ENCODE measurements at regions not wholly inside any gene's neighbourhood (a gene's known extent, or its start where the extent isn't known, plus 50 kb on each side); places are given as distances from the start of the nearest gene placed in this dataset.
"Not testable (repeated sequence)": the region's sequence is repeated elsewhere in the genome, so short reads cannot be mapped to it uniquely, and the experiment has no call there.

DNA sequence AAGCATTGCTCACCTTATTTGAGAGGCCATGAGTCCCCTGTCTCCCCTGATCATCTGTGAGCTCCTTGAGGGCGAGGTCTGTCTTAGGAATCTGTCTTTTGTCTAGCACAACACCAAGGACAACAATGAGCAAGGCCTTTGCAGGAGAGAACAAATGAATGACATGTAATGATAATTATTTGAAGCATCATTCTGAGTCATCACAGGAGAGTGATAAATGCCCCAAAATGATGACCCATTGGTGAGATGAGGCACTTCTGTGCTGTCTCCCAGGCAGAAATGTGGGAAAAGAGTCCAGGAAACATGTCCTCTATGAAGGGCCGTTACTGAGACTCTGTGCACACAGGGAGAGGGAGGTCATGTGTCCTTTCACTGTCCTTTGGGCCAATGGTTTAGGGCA, 105.2 kb upstream of the LRFN2 start:
- no peak for DNase-seq (ENCODE audit: low read depth in 2 of 2)

- no peak for DNase-seq (ENCODE audit: low read depth in 2 of 2)
Observed at GRCh38 chr6:40689185-40689584, 102.0 kb upstream of the LRFN2 start.

GRCh38 chr6:40688214-40688761, 101.1 kb upstream of the LRFN2 start:
- no peak for DNase-seq (ENCODE audit: low read depth in 2 of 2)

DNA sequence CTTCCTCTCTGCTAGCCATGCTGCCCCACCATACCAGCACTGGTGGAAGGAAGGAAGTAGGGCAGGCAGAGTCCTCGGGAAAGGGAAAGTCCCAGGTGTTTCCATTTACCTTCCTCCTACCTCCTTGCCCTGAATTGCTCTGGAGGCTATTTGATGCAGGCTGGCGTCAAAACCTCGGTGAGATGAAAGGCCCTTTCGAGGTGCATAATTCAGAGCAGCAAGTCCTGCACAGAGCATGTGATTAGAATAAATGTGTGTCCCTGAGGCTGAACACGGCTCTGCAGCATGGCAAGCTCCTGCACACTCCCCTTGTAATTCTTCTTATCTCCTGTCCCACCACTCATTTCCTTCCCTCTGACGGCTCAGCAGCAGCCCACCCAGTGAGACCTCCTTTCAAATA, 98.7 kb upstream of the LRFN2 start:
- DNase-seq (ENCODE audit: low read depth in 2 of 2): no peak

- no peak for DNase-seq (ENCODE audit: low read depth in 2 of 2)
Observed at GRCh38 chr6:40681622-40682021, 94.5 kb upstream of the LRFN2 start.

DNA sequence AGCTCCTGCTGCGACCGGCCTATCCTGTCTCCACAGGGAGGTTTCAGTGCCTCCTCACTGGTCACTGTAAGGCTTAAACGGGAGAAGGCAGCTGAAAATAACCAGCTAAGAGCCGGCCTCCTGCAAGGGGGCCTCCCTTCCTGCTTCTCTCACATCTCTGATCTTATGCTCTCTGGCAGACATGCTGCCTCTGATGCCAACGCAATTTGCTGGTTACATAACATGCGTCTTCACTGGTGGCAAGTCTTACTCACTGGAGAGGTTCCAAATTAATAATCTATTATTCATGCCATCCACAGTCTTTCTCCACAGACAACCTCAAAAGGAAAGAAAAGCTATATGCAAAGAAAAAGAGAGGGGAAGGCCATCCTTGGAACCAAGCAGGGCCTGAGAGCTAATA, 91.8 kb upstream of the LRFN2 start:
- no peak for DNase-seq (ENCODE audit: low read depth in 2 of 2)

DNA sequence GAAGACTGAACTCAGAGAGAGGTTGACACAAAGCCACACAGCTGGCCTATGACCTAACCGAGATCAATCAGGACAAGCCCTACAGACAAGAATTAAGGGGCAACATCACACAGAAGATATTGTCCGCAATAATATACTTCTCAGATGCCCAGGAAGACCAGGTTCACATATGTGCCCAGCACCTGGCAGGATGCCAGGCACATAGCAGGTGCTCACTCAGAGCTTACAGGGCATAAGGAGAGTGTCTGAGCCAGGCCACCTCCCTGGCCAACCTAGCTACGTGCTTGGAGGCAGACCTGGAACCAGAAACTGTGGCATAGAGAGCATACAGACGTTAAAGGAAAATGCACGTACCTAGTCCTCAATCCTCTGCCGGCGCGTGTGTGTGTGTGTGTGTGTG, 87.0 kb upstream of the LRFN2 start:
- DNase-seq (ENCODE audit: low read depth in 2 of 2): no peak

GRCh38 chr6:40672087-40672486, 84.9 kb upstream of the LRFN2 start:
- DNase-seq (ENCODE audit: low read depth in 2 of 2): no peak

- no peak for DNase-seq (ENCODE audit: low read depth in 2 of 2)
Observed at GRCh38 chr6:40671694-40672050, 84.5 kb upstream of the LRFN2 start.

- DNase-seq (ENCODE audit: low read depth in 2 of 2): no peak
Observed at GRCh38 chr6:40671001-40671693, 84.0 kb upstream of the LRFN2 start.

DNA sequence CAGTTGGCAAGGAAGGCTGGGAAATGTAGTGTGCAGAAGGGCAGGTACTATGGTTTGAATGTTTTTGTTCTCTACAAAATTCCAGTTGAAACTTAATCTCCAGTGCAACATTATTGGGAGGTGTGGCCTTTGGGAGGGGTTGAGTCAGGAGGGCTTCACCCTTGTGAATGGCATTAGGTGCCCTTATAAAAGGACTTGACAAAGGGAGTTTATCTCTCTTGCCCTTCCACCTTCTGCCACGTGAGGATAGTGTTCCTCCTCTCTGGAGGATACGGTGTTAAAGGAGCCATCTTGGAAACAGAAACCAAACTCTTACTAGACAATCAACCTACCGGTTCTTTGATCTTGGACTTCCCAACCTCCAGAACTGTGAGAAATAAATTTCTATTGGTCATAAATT, 82.2 kb upstream of the LRFN2 start:
- no peak for DNase-seq (ENCODE audit: low read depth in 2 of 2)

DNA sequence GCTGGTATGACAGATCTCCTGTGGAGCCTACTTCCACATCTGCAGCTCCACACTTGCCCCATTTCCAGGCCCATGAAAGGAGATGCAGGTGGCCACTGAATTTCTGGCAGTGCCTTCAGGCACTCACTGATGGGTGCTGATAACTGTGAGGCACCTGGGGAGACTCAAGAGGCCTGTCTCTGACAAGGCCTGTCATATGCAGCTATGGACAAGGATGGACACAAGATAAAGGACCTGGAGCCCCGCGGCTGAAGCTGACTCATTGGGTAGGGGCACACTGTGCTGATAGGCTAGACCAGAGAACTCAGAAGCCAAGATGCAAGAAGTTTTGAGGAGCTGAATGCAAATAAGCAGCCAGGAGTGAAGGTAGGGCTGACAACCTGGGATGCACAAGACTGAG, 81.0 kb upstream of the LRFN2 start:
- DNase-seq (ENCODE audit: low read depth in 2 of 2): no peak

- DNase-seq (ENCODE audit: low read depth in 2 of 2): no peak
Observed at GRCh38 chr6:40666530-40666929, 79.4 kb upstream of the LRFN2 start.

DNA sequence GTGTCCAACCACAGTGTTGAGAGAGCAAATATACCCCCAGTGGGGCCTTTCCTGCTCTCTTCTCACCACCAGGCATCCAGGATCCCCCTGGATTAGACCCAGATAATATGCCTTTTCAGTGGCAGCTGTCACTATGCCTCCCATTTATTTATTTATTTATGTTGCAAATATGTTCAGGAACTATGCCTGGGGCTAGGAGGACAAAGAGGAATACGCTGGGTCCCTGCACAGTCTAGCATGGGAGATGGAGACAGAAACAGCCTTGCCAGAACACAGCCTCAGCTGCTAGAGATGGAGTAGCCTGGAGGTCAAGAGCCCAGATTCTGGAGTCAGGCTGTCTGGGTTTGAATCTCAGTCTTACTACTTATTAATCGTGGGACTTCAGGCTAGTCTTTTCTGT, 74.6 kb upstream of the LRFN2 start:
- DNase-seq (ENCODE audit: low read depth in 2 of 2): no peak

- DNase-seq (ENCODE audit: low read depth in 2 of 2): not testable (repeated sequence)
Observed at GRCh38 chr6:40656772-40657171, 69.6 kb upstream of the LRFN2 start.

GRCh38 chr6:40654828-40655227, 67.7 kb upstream of the LRFN2 start:
- no peak for DNase-seq (ENCODE audit: low read depth in 2 of 2)

- DNase-seq (ENCODE audit: low read depth in 2 of 2): no peak
Observed at GRCh38 chr6:40645043-40645442, 57.9 kb upstream of the LRFN2 start.

- no peak for DNase-seq (ENCODE audit: low read depth in 2 of 2)
Observed at GRCh38 chr6:40642837-40643236, 55.7 kb upstream of the LRFN2 start.

GRCh38 chr6:40642190-40642589, 55.0 kb upstream of the LRFN2 start:
- no peak for DNase-seq (ENCODE audit: low read depth in 2 of 2)

DNA sequence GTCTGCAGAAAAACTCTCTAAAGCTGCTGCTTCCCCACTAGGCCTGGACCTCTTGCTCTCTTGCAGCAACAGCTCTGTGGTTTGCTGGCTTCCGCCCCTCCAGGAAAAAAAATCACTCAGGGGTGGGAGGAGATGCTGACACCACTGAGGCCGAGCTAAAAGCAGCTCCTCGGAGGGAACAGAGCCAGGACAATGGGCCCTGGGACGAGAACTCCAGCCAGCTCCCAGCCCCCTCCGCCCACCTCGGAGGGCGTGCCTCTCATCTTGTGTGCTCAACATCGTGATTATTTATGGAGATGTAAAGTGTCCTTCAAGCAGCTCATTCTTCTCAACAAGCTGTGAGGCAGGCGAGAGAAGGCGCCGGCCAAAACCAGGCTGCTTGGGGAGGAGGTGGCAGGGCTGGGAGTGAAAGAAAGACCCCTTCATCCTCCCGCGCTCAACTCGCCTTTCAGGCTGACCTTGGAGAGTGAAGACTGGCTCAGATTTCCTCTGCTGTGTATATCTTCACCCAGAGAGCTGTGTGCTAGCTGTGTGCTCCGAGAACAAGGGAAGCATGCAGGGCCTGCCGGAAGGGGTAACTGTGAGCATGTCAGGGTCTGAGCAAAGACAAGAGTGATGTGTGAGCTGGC, 53.5 kb upstream of the LRFN2 start:
- no peak for DNase-seq (ENCODE audit: low read depth in 2 of 2)
